ENCODE measurements at regions not wholly inside any gene's neighbourhood (a gene's known extent, or its start where the extent isn't known, plus 50 kb on each side); places are given as distances from the start of the nearest gene placed in this dataset.

- Histone ChIP-seq H3K36me3 (ENCODE audit: control insufficient read depth in 2 of 2, insufficient read depth in 1 of 2, low read length in 2 of 2) (no peaks in the 10 kb centered on the region), H3K9me3 (ENCODE audit: control insufficient read depth, insufficient read depth, low read depth, low read length) (no peaks in the 10 kb centered on the region; the same call in 1 of the 2 replicates), H3K4me1 (ENCODE audit: control insufficient read depth, insufficient read depth, low read length) (no peaks in the 10 kb centered on the region), H3K27ac (ENCODE audit: extremely low read depth, low read depth, low read length) (no peak overlapping the region), H3K4me3 (ENCODE audit: low read depth, low read length) (no peak overlapping the region)
- TF ChIP-seq ZNF10 (tag by site-specific recombination; IDR thresholded peaks at IDR 0.05) (no peak), ZNF654 (tag by site-specific recombination; IDR thresholded peaks at IDR 0.05; ENCODE audit: low read depth) (peak; percentile 53), ZNF768 (tag by site-specific recombination; IDR thresholded peaks at IDR 0.05) (no peak), ZNF133 (tag by site-specific recombination; IDR thresholded peaks at IDR 0.05) (no peak)
- POLR2A ChIA-PET = no interaction called here
- CTCF ChIA-PET = interaction anchor here (0.7 kb wide), 1 partner anchor 1537 kb away, joined by 3 read pairs; no protein-coding TSS in a partner anchor
Observed at GRCh38 chr19:22545751-22546150, 88.4 kb upstream of the ZNF492 start.

- H3K9me3 ChIP-seq (ENCODE audit: control insufficient read depth, insufficient read depth, low read depth, low read length) = no peaks in the 10 kb centered on the region
- POLR2A ChIA-PET = no interaction called here
Observed at GRCh38 chr19:22533761-22534160, 100.4 kb upstream of the ZNF492 start.

GRCh38 chr19:22532388-22533300 is 101.5 kb upstream of the ZNF492 start:
- POLR2A ChIA-PET = no interaction called here

More at GRCh38 chr19:22533761-22534160, 100.4 kb upstream of the ZNF492 start:
- no peak overlapping the region for H3K27ac ChIP-seq (ENCODE audit: extremely low read depth, low read depth, low read length)
- CTCF ChIA-PET = no interaction called here
- H3K4me1 ChIP-seq (ENCODE audit: control insufficient read depth, insufficient read depth, low read length) = no peaks in the 10 kb centered on the region
- H3K4me3 ChIP-seq (ENCODE audit: low read depth, low read length) = no peak overlapping the region
- no peak for TF ChIP-seq ZNF394 (tag by site-specific recombination; IDR thresholded peaks at IDR 0.05; ENCODE audit: borderline replicate concordance)
- no peak for TF ChIP-seq ZNF549 (tag by site-specific recombination; IDR thresholded peaks at IDR 0.05)
- TF ChIP-seq ZNF248 (tag by site-specific recombination; IDR thresholded peaks at IDR 0.05) = no peak
- TF ChIP-seq ZNF585B (tag by site-specific recombination; IDR thresholded peaks at IDR 0.05) = no peak
- TF ChIP-seq ZNF398 (tag by site-specific recombination; IDR thresholded peaks at IDR 0.05) = no peak
- TF ChIP-seq ZNF785 (tag by site-specific recombination; IDR thresholded peaks at IDR 0.05) = no peak
- TF ChIP-seq KLF17 (tag by site-specific recombination; IDR thresholded peaks at IDR 0.05) = no peak
- no peak for TF ChIP-seq IKZF3 (tag by site-specific recombination; IDR thresholded peaks at IDR 0.05)
- TF ChIP-seq REPIN1 (tag by site-specific recombination; IDR thresholded peaks at IDR 0.05; ENCODE audit: low read depth) = no peak
- no peak for TF ChIP-seq ZNF600 (tag by site-specific recombination; IDR thresholded peaks at IDR 0.05)
- no peak for TF ChIP-seq BCL6B (tag by site-specific recombination; IDR thresholded peaks at IDR 0.05)
- no peaks in the 10 kb centered on the region for H3K36me3 ChIP-seq (ENCODE audit: control insufficient read depth in 2 of 2, insufficient read depth in 1 of 2, low read length in 2 of 2)

More at GRCh38 chr19:22532388-22533300, 101.5 kb upstream of the ZNF492 start:
- Histone ChIP-seq H3K36me3 (ENCODE audit: control insufficient read depth in 2 of 2, insufficient read depth in 1 of 2, low read length in 2 of 2) (no peaks in the 10 kb centered on the region), H3K27ac (ENCODE audit: extremely low read depth, low read depth, low read length) (no peak overlapping the region), H3K9me3 (ENCODE audit: control insufficient read depth, insufficient read depth, low read depth, low read length) (no peaks in the 10 kb centered on the region), H3K4me3 (ENCODE audit: low read depth, low read length) (no peak overlapping the region), H3K4me1 (ENCODE audit: control insufficient read depth, insufficient read depth, low read length) (no peaks in the 10 kb centered on the region)
- CTCF ChIA-PET = no interaction called here
- TF ChIP-seq SP2 (tag by site-specific recombination; IDR thresholded peaks at IDR 0.05) (peak; percentile 38), ZNF341 (tag by site-specific recombination; IDR thresholded peaks at IDR 0.05; ENCODE audit: low read depth) (no peak)

All from HEK293 (cell line).